ENCODE measurements at regions not wholly inside any gene's neighbourhood (a gene's known extent, or its start where the extent isn't known, plus 50 kb on each side); places are given as distances from the start of the nearest gene placed in this dataset.

DNA sequence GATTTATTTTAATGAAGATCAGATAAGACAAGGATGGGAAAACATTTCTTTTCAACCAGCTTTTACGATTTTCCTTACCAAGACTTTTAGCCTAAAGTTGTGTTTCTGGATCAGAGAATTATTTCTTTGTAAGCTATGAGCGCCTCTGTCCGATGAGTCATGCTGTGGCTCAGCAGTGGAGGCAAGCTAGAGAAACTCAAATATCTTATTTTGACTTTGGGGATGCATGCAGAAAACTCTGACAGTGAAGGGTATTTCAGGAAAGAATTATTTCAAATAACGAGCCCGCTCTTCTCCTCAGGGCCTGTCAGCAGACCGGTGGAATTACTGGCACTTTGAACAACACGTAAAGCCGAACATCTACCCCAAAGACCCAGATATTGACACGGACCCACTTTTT is 77.9 kb upstream of the OR5AK2 start:
- TF ChIP-seq, protein P1, sequence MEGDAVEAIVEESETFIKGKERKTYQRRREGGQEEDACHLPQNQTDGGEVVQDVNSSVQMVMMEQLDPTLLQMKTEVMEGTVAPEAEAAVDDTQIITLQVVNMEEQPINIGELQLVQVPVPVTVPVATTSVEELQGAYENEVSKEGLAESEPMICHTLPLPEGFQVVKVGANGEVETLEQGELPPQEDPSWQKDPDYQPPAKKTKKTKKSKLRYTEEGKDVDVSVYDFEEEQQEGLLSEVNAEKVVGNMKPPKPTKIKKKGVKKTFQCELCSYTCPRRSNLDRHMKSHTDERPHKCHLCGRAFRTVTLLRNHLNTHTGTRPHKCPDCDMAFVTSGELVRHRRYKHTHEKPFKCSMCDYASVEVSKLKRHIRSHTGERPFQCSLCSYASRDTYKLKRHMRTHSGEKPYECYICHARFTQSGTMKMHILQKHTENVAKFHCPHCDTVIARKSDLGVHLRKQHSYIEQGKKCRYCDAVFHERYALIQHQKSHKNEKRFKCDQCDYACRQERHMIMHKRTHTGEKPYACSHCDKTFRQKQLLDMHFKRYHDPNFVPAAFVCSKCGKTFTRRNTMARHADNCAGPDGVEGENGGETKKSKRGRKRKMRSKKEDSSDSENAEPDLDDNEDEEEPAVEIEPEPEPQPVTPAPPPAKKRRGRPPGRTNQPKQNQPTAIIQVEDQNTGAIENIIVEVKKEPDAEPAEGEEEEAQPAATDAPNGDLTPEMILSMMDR (IDR thresholded peaks at IDR 0.05; ENCODE audit: low read depth, low read length), result no peak
- no peak for TF ChIP-seq EZH2phosphoT487 (IDR thresholded peaks at IDR 0.05; ENCODE audit: low read depth)
